ENCODE measurements at regions not wholly inside any gene's neighbourhood (a gene's known extent, or its start where the extent isn't known, plus 50 kb on each side); places are given as distances from the start of the nearest gene placed in this dataset.

- Histone ChIP-seq H3K27ac (ENCODE audit: low read depth, low read length, poor library complexity, severe bottlenecking) (no peak overlapping the region), H3K36me3 (ENCODE audit: insufficient read depth, low read length) (no peaks in the 10 kb centered on the region), H3K79me2 (ENCODE audit: insufficient read depth, low read depth, low read length) (no peaks in the 10 kb centered on the region), H2AFZ (ENCODE audit: low read length) (no peak overlapping the region), H3K4me3 (ENCODE audit: low read depth, low read length, poor library complexity, severe bottlenecking) (no peak overlapping the region), H3K4me2 (ENCODE audit: low read length) (no peak overlapping the region), H3K9me3 (ENCODE audit: low read length) (no peaks in the 10 kb centered on the region), H4K20me1 (ENCODE audit: insufficient read depth, low read length) (no peaks in the 10 kb centered on the region), H3K9me2 (ENCODE audit: insufficient read depth, low read length) (no peaks in the 10 kb centered on the region), H3K4me1 (ENCODE audit: insufficient read depth, low read length, poor library complexity, severe bottlenecking) (peaks cover 4% of the 10 kb centered on the region)
- no peak for DNase-seq (ENCODE audit: low spot score)
- POLR2A ChIA-PET = no interaction called here
- TF ChIP-seq CTCF (conservative IDR thresholded peaks at IDR 0.05; ENCODE audit: low read length) = no peak
- no peak for TF ChIP-seq EZH2phosphoT487 (IDR thresholded peaks at IDR 0.05; ENCODE audit: borderline replicate concordance, low read depth, low read length)
- CTCF ChIA-PET (ENCODE audit: unreplicated experiment) = no interaction called here
- BruUV-seq (replicated peaks) = no TSS peak
- intact Hi-C loops (cut with micrococcal nuclease; ENCODE audit: unreplicated experiment) = no loop called here
Measured at GRCh38 chr7:47040795-47041347, 541.0 kb downstream of the TNS3 start.

GRCh38 chr7:47039904-47040303 is 542.0 kb downstream of the TNS3 start:
- DNase-seq (ENCODE audit: low spot score) = no peak
- Histone ChIP-seq H3K9me3 (ENCODE audit: low read length) (no peaks in the 10 kb centered on the region), H3K79me2 (ENCODE audit: insufficient read depth, low read depth, low read length) (no peaks in the 10 kb centered on the region), H3K4me1 (ENCODE audit: insufficient read depth, low read length, poor library complexity, severe bottlenecking) (peaks cover 4% of the 10 kb centered on the region), H4K20me1 (ENCODE audit: insufficient read depth, low read length) (no peaks in the 10 kb centered on the region), H3K4me2 (ENCODE audit: low read length) (no peak overlapping the region), H2AFZ (ENCODE audit: low read length) (no peak overlapping the region), H3K27ac (ENCODE audit: low read depth, low read length, poor library complexity, severe bottlenecking) (no peak overlapping the region), H3K36me3 (ENCODE audit: insufficient read depth, low read length) (no peaks in the 10 kb centered on the region), H3K9me2 (ENCODE audit: insufficient read depth, low read length) (no peaks in the 10 kb centered on the region), H3K4me3 (ENCODE audit: low read depth, low read length, poor library complexity, severe bottlenecking) (no peak overlapping the region)
- TF ChIP-seq EZH2phosphoT487 (IDR thresholded peaks at IDR 0.05; ENCODE audit: borderline replicate concordance, low read depth, low read length) (no peak), CTCF (conservative IDR thresholded peaks at IDR 0.05; ENCODE audit: low read length) (no peak)
- intact Hi-C loops (cut with micrococcal nuclease; ENCODE audit: unreplicated experiment) = no loop called here
- POLR2A ChIA-PET = interaction anchor here (0.7 kb wide), 1 partner anchor 211 kb away, joined by 3 read pairs; no protein-coding TSS in a partner anchor
- no TSS peak for BruUV-seq (replicated peaks)
- CTCF ChIA-PET (ENCODE audit: unreplicated experiment) = no interaction called here

GRCh38 chr7:47039089-47039648 is 542.7 kb downstream of the TNS3 start:
- Histone ChIP-seq H3K9me3 (ENCODE audit: low read length) (no peaks in the 10 kb centered on the region), H3K4me3 (ENCODE audit: low read depth, low read length, poor library complexity, severe bottlenecking) (no peak overlapping the region), H3K9me2 (ENCODE audit: insufficient read depth, low read length) (no peaks in the 10 kb centered on the region), H3K36me3 (ENCODE audit: insufficient read depth, low read length) (no peaks in the 10 kb centered on the region), H3K79me2 (ENCODE audit: insufficient read depth, low read depth, low read length) (no peaks in the 10 kb centered on the region), H3K4me2 (ENCODE audit: low read length) (no peak overlapping the region), H3K27ac (ENCODE audit: low read depth, low read length, poor library complexity, severe bottlenecking) (no peak overlapping the region), H4K20me1 (ENCODE audit: insufficient read depth, low read length) (no peaks in the 10 kb centered on the region), H2AFZ (ENCODE audit: low read length) (no peak overlapping the region), H3K4me1 (ENCODE audit: insufficient read depth, low read length, poor library complexity, severe bottlenecking) (peaks cover 4% of the 10 kb centered on the region)
- CTCF ChIA-PET (ENCODE audit: unreplicated experiment) = no interaction called here
- POLR2A ChIA-PET = interaction anchor here (0.7 kb wide), 1 partner anchor 212 kb away, joined by 3 read pairs; no protein-coding TSS in a partner anchor
- intact Hi-C loops (cut with micrococcal nuclease; ENCODE audit: unreplicated experiment) = no loop called here
- no peak for DNase-seq (ENCODE audit: low spot score)
- no TSS peak for BruUV-seq (replicated peaks)
- TF ChIP-seq CTCF (conservative IDR thresholded peaks at IDR 0.05; ENCODE audit: low read length) = no peak
- TF ChIP-seq EZH2phosphoT487 (IDR thresholded peaks at IDR 0.05; ENCODE audit: borderline replicate concordance, low read depth, low read length) = no peak
